Body of pancreas (tissue), 4 donors: ENCODE measurements at regions not wholly inside any gene's neighbourhood (a gene's known extent, or its start where the extent isn't known, plus 50 kb on each side); places are given as distances from the start of the nearest gene placed in this dataset.

ENCODE experiments used
- ATAC-seq: fragments of 150-250 bp; one replicate; pipeline ENCODE4 v1.9.1; 2016
- DNase-seq, 4 donors: peaks; one replicate each; pipeline ENCODE4 v3.0.0-alpha.2; 2019
- H3K27ac ChIP-seq, 4 donors: fragments of 200-600 bp; sonication (generic); 1 replicate in 3 of 4; 2 replicates in 1 of 4; pipeline versions ENCODE4 v1.5.1 to v1.6.1; 2016 to 2019; ENCODE audit warnings: mild to moderate bottlenecking in 1 of 4, mixed read lengths in 1 of 4, moderate library complexity in 1 of 4
- H3K27me3 ChIP-seq, 2 donors: fragments of 200-600 bp; sonication (generic); one replicate each; pipeline ENCODE4 v1.6.0; 2016; ENCODE audit warnings: mild to moderate bottlenecking in 1 of 2
- H3K36me3 ChIP-seq, 2 donors: fragments of 200-600 bp; sonication (generic); replicated peaks in 1 of 2; 2 replicates each; pipeline ENCODE4 v1.5.1; 2016; ENCODE audit warnings: low read depth in 2 of 2; ENCODE audit not compliant: insufficient read depth in 1 of 2
- H3K4me1 ChIP-seq: fragments of 200-600 bp; sonication (generic); one replicate; pipeline ENCODE4 v1.6.0; 2016
- H3K4me3 ChIP-seq, 2 donors: fragments of 200-600 bp; sonication (generic); 1 replicate in 1 of 2; 2 replicates in 1 of 2; pipeline ENCODE4 v1.5.1; 2016 to 2019
- H3K9me3 ChIP-seq, 3 donors: fragments of 200-600 bp; sonication (generic); 1 replicate in 2 of 3; 2 replicates in 1 of 3; pipeline ENCODE4 v1.5.1; 2016
- POLR2A ChIP-seq, 3 donors: fragments of 450-650 bp; IDR thresholded peaks; one replicate each; pipeline ENCODE4 v1.6.1; 2016; ENCODE audit warnings: antibody characterized with exemption in 3 of 3, mild to moderate bottlenecking in 2 of 3
- WGBS, 2 donors: methylation state at CpG; one replicate each; pipeline ENCODE4 v1.1.5; 2017; 5-methylcytosine and 5-hydroxymethylcytosine counted together
- intact Hi-C: fragments of 100-400 bp; cut with DNase I; formaldehyde crosslinking; loops from one replicate; pipeline ENCODE4 v1.15.1; 2023
- TF ChIP-seq, protein P1 (sequence below), 7 experiments: fragments of 450-650 bp in 4 of 7; fragments of 200-600 bp in 3 of 7; sonication (generic) in 3 of 7; IDR thresholded peaks; one replicate each; pipeline ENCODE4 v1.5.1; 2016 to 2019; ENCODE audit warnings: antibody characterized with exemption in 7 of 7

DNA sequence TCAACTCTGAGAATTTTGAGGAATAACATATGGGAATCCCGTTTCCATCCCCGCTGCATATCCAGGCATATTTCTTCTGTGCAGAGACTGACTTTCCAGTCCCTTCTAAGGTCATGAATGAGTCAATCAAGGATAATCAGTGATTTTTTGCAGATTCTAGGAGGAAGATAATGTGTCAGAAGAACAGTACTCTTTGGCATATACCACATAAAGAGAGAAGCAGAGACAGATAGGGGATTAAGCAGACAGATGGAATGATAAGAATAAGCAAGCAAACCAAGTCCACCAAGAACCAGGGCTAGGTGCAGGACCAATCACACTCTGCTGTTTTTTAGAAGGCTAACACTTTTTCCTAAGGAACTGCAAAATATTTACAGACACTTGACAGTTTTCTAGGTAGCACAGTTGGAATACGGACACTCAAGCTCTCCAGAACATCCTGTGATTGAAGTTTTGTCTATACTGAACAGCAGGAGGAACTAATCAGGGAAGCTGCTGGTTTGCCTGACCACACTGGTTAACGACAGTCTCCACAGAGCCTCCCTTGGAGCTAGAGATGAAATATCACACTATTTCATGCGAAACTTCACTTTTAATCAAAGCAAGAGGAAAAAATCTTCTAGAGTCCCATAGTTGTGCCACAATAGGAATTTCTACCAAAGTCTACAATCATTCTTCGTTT lies 450.0 kb upstream of the KCNMB2 start:
- H3K27ac ChIP-seq, result peak overlapping the region in 1 of 4 donors; percentile 21
- H3K27me3 ChIP-seq, result no peaks in the 10 kb centered on the region
- WGBS, 2 donors, result 86 to 87% methylated on average over 6 of the region's 6 CpGs
- no peak for DNase-seq
- H3K36me3 ChIP-seq, result no peaks in the 10 kb centered on the region
- H3K4me3 ChIP-seq, result no peak overlapping the region
- peaks cover 22% of the 10 kb centered on the region for H3K4me1 ChIP-seq
- H3K9me3 ChIP-seq, result no peaks in the 10 kb centered on the region
- no peak for ATAC-seq
- TF ChIP-seq POLR2A (IDR thresholded peaks at IDR 0.05), result no peak
- TF ChIP-seq, protein P1, sequence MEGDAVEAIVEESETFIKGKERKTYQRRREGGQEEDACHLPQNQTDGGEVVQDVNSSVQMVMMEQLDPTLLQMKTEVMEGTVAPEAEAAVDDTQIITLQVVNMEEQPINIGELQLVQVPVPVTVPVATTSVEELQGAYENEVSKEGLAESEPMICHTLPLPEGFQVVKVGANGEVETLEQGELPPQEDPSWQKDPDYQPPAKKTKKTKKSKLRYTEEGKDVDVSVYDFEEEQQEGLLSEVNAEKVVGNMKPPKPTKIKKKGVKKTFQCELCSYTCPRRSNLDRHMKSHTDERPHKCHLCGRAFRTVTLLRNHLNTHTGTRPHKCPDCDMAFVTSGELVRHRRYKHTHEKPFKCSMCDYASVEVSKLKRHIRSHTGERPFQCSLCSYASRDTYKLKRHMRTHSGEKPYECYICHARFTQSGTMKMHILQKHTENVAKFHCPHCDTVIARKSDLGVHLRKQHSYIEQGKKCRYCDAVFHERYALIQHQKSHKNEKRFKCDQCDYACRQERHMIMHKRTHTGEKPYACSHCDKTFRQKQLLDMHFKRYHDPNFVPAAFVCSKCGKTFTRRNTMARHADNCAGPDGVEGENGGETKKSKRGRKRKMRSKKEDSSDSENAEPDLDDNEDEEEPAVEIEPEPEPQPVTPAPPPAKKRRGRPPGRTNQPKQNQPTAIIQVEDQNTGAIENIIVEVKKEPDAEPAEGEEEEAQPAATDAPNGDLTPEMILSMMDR (IDR thresholded peaks at IDR 0.05), result no peak
- intact Hi-C loops, result no loop called here

DNA sequence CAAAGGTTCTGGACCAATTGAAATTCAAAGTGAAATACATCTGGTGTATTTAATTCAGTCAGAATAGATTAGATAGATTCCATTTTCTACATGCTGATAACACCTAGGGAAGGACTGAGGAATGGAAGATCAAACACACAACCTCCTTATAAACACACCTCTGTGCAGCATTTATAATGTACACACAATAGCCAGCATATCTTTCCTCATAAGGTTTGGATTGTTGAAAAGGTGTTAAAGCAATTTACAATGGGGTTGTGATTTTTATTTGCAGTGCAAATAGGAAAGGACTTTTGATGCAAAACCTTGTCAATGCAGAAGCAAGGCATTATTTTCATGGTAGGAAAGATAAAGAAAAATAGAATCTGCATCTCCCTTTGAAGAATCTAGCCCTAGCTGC lies 448.9 kb upstream of the KCNMB2 start:
- Histone ChIP-seq H3K9me3 (no peaks in the 10 kb centered on the region), H3K27me3 (no peaks in the 10 kb centered on the region), H3K27ac (no peak overlapping the region), H3K4me3 (no peak overlapping the region), H3K36me3 (no peaks in the 10 kb centered on the region), H3K4me1 (peaks cover 22% of the 10 kb centered on the region)
- TF ChIP-seq POLR2A (IDR thresholded peaks at IDR 0.05), result no peak
- TF ChIP-seq, protein P1 (IDR thresholded peaks at IDR 0.05), result no peak
- intact Hi-C loops, result no loop called here
- ATAC-seq (no peak), DNase-seq (no peak)

GRCh38 chr3:178088963-178089362 lies 447.3 kb upstream of the KCNMB2 start:
- DNase-seq (no peak), ATAC-seq (no peak)
- H3K4me3 ChIP-seq, result no peak overlapping the region
- no peaks in the 10 kb centered on the region for H3K9me3 ChIP-seq
- no peak for TF ChIP-seq POLR2A (IDR thresholded peaks at IDR 0.05)
- TF ChIP-seq, protein P1 (IDR thresholded peaks at IDR 0.05), result no peak
- no peak overlapping the region for H3K27ac ChIP-seq
- H3K4me1 ChIP-seq, result peaks cover 18% of the 10 kb centered on the region
- H3K36me3 ChIP-seq, result no peaks in the 10 kb centered on the region
- intact Hi-C loops, result no loop called here
- 23 to 31% methylated on average over 1 of the region's 1 CpG for WGBS, 2 donors
- no peaks in the 10 kb centered on the region for H3K27me3 ChIP-seq

DNA sequence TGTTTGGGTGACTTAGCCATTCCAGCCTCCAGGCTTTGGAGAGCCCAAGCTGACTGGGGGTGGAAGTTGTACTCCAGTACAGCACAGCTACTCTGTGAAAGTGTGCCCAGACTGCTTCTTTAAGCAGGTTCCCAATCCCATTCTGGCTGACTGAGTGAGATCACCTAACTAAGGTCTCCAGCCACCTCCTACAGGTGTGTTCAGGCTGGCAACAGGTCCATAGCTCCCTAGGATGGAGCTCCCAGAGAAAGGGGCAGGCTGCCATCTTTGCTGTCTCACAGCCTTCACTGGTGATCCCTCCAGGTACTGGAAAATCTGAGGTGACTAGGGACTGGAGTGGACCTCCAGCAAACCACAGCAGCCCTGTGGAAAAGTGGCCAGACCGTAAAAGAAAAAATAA lies 445.3 kb upstream of the KCNMB2 start:
- WGBS, 2 donors, result 86 to 91% methylated on average over 1 of the region's 1 CpG
- no peak for TF ChIP-seq POLR2A (IDR thresholded peaks at IDR 0.05)
- TF ChIP-seq, protein P1 (IDR thresholded peaks at IDR 0.05), result no peak
- Histone ChIP-seq H3K27ac (no peak overlapping the region), H3K36me3 (no peaks in the 10 kb centered on the region), H3K4me3 (no peak overlapping the region), H3K27me3 (no peaks in the 10 kb centered on the region), H3K9me3 (no peaks in the 10 kb centered on the region), H3K4me1 (no peaks in the 10 kb centered on the region)
- intact Hi-C loops, result no loop called here
- DNase-seq, result no peak
- ATAC-seq, result no peak

DNA sequence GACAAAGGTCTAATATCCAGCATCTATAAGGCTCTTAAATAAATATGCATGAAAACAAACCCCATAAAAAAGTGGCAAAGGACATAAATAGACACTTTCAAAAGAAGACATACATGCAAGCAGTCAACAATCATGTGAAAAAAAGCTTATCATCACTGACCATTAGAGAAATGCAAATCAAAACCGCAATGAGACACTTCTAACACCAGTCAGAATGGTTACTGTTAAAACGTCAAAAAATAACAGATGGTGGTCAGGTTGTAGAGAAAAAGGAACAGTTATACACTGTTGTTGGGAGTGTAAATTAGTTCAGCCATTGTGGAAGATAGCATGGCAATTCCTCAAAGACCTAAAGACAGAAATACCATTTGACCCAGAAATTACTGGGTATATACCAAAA lies 440.7 kb upstream of the KCNMB2 start:
- Histone ChIP-seq H3K4me3 (no peak overlapping the region), H3K4me1 (no peaks in the 10 kb centered on the region), H3K27me3 (no peaks in the 10 kb centered on the region), H3K36me3 (no peaks in the 10 kb centered on the region), H3K27ac (no peak overlapping the region), H3K9me3 (no peaks in the 10 kb centered on the region)
- intact Hi-C loops, result no loop called here
- TF ChIP-seq, protein P1 (IDR thresholded peaks at IDR 0.05), result no peak
- no peak for TF ChIP-seq POLR2A (IDR thresholded peaks at IDR 0.05)
- WGBS, 2 donors, result 80 to 81% methylated on average over 2 of the region's 2 CpGs
- ATAC-seq, result no peak
- no peak for DNase-seq
